HG03025 (cell line): ENCODE measurements at regions not wholly inside any gene's neighbourhood (a gene's known extent, or its start where the extent isn't known, plus 50 kb on each side); places are given as distances from the start of the nearest gene placed in this dataset.
"Not testable (repeated sequence)": the region's sequence is repeated elsewhere in the genome, so short reads cannot be mapped to it uniquely, and the experiment has no call there.

Experiments
- ATAC-seq: cut with Tn5 transposase; IDR thresholded peaks from one replicate; pipeline ENCODE4 v1.9.1; 2021; ENCODE audit warnings: mild to moderate bottlenecking, moderate library complexity; ENCODE audit not compliant: unreplicated experiment, low FRiP score

GRCh38 chr5:99495456-99495855 is 566.6 kb upstream of the CHD1 start:
- not testable (repeated sequence) for ATAC-seq

DNA sequence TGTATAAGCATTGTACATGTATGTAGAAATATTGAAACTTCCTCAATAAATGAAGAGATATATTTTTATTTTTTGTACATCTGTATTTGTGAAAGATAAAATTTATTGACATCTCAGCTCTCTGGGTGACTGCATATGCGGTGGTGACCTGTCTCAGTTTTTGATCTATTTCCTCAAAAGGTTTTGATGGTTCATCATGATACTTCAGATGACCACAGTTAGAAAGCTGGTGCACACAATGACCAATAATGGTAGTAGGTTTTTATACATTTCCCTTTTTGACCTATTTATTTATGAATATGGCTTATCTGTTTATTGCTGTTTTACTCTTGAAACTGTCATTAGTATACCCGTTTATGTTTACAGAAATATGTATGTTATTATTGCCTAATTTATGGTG is 549.6 kb upstream of the CHD1 start:
- not testable (repeated sequence) for ATAC-seq

DNA sequence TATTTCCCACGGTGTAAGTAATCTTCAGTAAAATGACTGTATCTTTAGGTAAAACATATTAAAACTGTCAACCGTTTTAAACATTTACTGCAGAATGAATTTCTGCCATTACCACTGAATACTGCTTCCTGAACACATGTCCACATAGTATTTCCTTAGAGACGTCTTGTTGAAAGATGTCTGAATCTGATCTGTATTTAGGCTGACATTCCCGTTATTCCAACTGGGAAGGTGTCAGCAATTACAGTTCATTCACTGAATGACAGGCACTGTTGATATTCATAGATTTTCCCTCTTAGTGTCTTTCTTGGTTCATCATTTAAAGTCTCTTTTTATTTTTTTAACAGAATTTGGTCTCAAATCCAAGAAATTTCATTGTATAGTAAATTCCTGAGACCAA is 544.5 kb upstream of the CHD1 start:
- not testable (repeated sequence) for ATAC-seq

GRCh38 chr5:99471726-99472125 is 542.9 kb upstream of the CHD1 start:
- not testable (repeated sequence) for ATAC-seq

DNA sequence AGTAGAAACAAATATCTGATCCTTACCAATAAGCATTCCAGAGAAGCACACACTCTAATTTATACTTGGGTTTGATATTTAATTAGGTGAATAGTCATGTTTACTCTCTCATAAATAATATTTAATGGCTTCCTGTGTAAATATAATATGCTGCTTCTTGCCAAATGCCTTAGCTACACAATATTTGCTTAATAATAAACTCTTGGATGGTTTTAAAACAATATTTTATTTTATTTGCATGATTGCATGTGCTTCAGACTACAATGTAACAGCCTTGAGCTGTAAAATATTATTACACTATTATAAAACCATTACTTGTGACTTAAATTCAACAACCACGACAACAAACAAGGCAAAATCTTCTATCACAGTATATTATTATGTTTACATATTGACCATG is 542.4 kb upstream of the CHD1 start:
- not testable (repeated sequence) for ATAC-seq

GRCh38 chr5:99470636-99471035 is 541.8 kb upstream of the CHD1 start:
- ATAC-seq: not testable (repeated sequence)

- no peak for ATAC-seq
These were observed 531.9 kb upstream of the CHD1 start for GRCh38 chr5:99460701-99461100.

DNA sequence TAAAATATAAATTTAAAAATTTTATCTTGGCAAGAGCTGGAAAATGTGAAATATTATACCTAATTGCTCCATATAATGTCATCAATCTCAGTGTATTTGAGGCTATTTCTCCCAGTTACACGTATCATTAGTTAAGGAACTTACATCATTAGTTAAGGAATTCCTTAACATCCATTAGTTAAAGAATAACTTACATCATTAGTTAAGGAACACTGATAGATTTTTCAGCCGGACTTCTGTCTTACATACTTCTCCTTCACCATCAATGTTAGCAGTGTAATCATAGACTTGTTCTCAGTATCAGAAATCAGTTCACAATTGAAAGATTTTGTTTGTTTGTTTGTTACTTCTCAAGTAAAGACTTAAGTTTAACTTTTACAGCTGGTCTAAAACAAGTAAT is 524.4 kb upstream of the CHD1 start:
- no peak for ATAC-seq

DNA sequence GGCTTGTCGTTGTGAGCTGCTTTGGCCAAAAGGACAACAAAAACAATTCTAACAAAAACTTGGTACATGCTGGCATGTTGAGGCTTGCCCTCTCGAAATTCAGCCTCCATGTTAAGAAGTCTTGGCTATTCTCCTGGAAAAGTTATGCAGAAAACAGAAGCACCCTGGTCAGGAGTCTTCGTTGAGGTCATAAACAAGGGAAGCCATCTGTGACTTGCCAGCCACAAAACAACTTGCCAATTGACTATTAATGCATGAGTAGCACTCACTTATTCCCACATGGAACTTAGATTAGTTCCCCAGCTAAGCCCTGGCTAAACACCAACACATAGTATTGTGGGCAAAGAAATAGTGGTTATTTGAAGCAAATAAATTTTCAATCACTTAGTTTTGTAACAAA is 521.0 kb upstream of the CHD1 start:
- ATAC-seq: no peak

DNA sequence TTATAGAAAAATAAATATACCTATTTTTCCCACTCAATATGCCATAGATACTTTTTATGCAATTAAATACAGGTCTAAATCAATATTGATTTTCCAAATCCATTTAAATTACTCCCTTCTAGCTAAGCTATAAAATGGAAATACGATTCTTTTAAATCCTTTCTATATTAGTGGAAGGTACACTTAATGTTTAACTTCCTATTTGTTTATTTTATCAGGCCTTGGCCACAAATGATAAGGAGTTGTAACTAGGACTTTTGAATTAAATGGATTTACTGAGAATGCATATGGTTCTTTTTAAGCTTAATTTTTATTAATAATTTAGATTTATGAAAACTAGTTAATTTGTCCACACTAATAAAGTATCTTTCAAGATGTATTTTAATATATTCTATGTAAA is 517.0 kb upstream of the CHD1 start:
- ATAC-seq: no peak

GRCh38 chr5:99441235-99441634 is 512.4 kb upstream of the CHD1 start:
- ATAC-seq: no peak

GRCh38 chr5:99438619-99439018 is 509.8 kb upstream of the CHD1 start:
- no peak for ATAC-seq

- no peak for ATAC-seq
These were observed 509.2 kb upstream of the CHD1 start for GRCh38 chr5:99437986-99438385.

GRCh38 chr5:99423396-99423795 is 494.6 kb upstream of the CHD1 start:
- ATAC-seq: not testable (repeated sequence)

DNA sequence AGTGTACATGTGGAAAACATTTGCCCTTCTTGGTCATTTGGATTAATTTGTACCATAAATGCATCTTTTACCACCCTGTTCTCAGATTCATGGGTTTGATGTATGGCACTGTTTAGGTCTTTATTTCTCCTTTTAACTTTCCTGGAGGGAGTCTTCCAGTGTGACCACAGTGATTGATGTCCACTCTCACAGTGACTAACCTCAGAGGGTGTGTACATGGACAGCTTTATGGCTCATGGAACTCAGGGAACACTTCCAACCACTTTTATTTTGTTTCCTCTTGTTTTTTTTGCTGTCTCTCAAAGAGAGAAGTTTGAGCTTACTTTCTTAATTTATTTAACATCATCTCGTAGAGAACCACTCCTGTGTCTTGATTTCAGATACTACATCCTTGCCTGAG is 489.8 kb upstream of the CHD1 start:
- not testable (repeated sequence) for ATAC-seq

- ATAC-seq: not testable (repeated sequence)
These were observed 481.6 kb upstream of the CHD1 start for GRCh38 chr5:99410386-99410785.

DNA sequence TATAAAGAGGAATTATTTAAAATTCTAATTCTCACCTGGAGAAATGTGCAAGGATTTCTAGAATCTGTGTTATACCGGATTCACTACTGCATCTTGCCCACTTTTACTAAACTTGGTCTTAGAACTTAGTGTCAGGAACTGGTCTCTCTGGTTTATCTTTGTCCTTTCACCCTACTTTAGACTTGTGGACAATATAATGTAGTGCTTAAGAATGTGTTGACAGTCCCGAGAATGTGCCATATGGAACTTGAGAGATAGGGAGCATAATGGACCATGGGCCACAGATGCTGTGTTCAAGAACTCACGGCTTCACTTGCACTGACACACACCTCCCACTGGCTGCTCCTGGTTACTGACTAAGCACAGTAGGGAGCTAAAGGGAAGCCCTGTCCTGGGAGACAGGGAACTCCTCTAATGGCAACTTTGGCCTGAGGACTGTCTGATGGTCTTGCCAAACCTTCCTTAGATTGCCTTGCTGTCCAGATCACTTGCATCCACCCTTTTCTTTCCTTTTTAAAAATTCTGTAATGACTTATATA is 476.0 kb upstream of the CHD1 start:
- ATAC-seq: not testable (repeated sequence)

DNA sequence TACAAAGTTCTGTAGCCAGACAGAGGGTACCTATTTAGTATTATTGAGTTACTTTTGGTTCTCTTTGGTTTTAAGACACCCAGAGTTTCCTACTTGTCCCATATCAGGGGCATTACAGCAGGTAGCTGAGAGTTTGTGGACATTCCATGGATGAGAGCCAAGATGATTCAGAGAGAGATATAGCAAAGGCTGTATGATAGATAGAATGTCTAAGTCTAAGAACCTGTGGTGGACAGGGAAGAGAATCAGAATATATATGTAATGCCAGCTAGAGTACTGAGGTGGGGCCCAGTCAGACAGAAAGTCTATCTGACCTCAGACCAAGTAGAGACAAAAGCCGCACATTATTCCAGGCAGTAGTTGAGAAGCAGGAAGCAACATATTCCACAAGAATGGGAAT is 471.8 kb upstream of the CHD1 start:
- not testable (repeated sequence) for ATAC-seq

- no peak for ATAC-seq
These were observed 470.2 kb upstream of the CHD1 start for GRCh38 chr5:99398976-99399375.

GRCh38 chr5:99386406-99387077 is 457.7 kb upstream of the CHD1 start:
- no peak for ATAC-seq

DNA sequence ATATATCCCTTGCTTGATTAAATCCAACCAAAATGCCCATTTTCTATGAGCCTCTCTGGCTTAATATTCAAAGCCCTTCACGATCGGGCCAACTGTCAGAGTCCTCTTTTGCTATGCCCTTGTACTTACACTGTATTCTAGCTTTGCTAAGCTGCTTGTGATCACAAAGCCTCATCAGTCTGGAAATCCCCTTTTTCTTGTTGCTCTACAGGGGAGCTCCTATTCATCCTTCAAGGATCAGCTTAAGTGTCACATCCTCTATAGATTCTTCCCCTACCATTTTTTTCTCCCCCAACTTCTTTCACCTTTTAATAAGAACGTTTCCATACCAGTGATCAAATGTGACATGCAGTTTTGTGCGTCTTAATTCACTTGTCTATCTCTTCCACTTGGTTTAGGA is 450.4 kb upstream of the CHD1 start:
- ATAC-seq: no peak

DNA sequence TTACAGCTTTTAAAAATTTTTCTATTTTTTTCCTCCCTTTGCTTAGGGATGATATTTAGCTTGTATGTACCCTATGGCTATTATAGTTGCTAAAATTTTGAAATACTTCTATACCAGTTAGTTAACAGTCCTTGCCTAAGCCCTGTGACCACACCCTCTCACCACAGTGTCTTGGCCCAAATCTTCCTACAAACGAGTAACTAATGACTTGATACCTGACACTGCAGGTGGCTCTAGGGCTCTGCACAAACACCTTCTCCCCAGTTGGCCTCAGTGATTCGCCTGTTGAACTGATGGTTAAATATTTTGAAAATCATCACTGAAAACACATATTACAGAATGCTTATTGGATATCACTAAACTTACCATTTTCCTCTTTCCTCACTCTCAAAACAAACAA is 449.6 kb upstream of the CHD1 start:
- ATAC-seq: no peak
